ENCODE measurements at regions not wholly inside any gene's neighbourhood (a gene's known extent, or its start where the extent isn't known, plus 50 kb on each side); places are given as distances from the start of the nearest gene placed in this dataset.
"Not testable (repeated sequence)": the region's sequence is repeated elsewhere in the genome, so short reads cannot be mapped to it uniquely, and the experiment has no call there.

- not testable (repeated sequence) for TF ChIP-seq CTCF, POLR2A (IDR thresholded peaks at IDR 0.05)
These were observed 357.3 kb upstream of the DEFB115 start for GRCh38 chr20:30900080-30900719.
